Colonic mucosa (tissue), 4 donors: ENCODE measurements at regions not wholly inside any gene's neighbourhood (a gene's known extent, or its start where the extent isn't known, plus 50 kb on each side); places are given as distances from the start of the nearest gene placed in this dataset.

Experiments
- DNase-seq: peaks from one replicate; pipeline ENCODE4 v3.0.0-alpha.2; 2020
- H3K27ac ChIP-seq: fragments of 200-600 bp; one replicate; pipeline ENCODE4 v1.8.0; 2021
- H3K27me3 ChIP-seq: fragments of 200-600 bp; one replicate; pipeline ENCODE4 v1.8.0; 2021
- H3K36me3 ChIP-seq: fragments of 200-600 bp; one replicate; pipeline ENCODE4 v1.8.0; 2021
- H3K4me1 ChIP-seq: fragments of 200-600 bp; one replicate; pipeline ENCODE4 v1.8.0; 2021; ENCODE audit warnings: mild to moderate bottlenecking
- H3K4me3 ChIP-seq: fragments of 200-600 bp; one replicate; pipeline ENCODE4 v1.8.0; 2021
- H3K9ac ChIP-seq, 2 donors: one replicate each; pipeline ENCODE4 v1.7.0; 2013; ENCODE audit warnings: control low read depth in 2 of 2, low read depth in 2 of 2, low read length in 2 of 2
- H3K9me3 ChIP-seq: fragments of 200-600 bp; one replicate; pipeline ENCODE4 v1.8.0; 2021
- CTCF ChIP-seq: fragments of 200-600 bp; IDR thresholded peaks from one replicate; pipeline ENCODE4 v1.8.0; 2022; ENCODE audit warnings: antibody characterized with exemption, mild to moderate bottlenecking
- intact Hi-C: fragments of 100-400 bp; cut with DNase I; formaldehyde crosslinking; loops from one replicate; pipeline ENCODE4 v1.14.1; 2022
- donor health status: healthy.
- donor health status: DM: no; HTN: no; CAD: no.
- donor health status: DM: no; HTN: no; CAD: no.

- Histone ChIP-seq H3K36me3 (no peaks in the 10 kb centered on the region), H3K9me3 (no peaks in the 10 kb centered on the region), H3K4me1 (no peaks in the 10 kb centered on the region), H3K27ac (no peak overlapping the region), H3K4me3 (no peak overlapping the region), H3K9ac (no peak overlapping the region), H3K27me3 (no peaks in the 10 kb centered on the region)
- no peak for TF ChIP-seq CTCF
- no peak for DNase-seq
- intact Hi-C loops, result no loop called here
Observed at GRCh38 chr1:14055442-14056223, 355.6 kb downstream of the PRDM2 start.

GRCh38 chr1:14057640-14058039 lies 357.7 kb downstream of the PRDM2 start:
- H3K27ac ChIP-seq, result no peak overlapping the region
- intact Hi-C loops, result no loop called here
- no peaks in the 10 kb centered on the region for H3K27me3 ChIP-seq
- no peaks in the 10 kb centered on the region for H3K4me1 ChIP-seq
- H3K9ac ChIP-seq, result no peak overlapping the region
- no peaks in the 10 kb centered on the region for H3K36me3 ChIP-seq
- no peaks in the 10 kb centered on the region for H3K9me3 ChIP-seq
- TF ChIP-seq CTCF, result no peak
- DNase-seq, result no peak
- no peak overlapping the region for H3K4me3 ChIP-seq

- no peak overlapping the region for H3K27ac ChIP-seq
- no peak for TF ChIP-seq CTCF
- DNase-seq, result no peak
- H3K9me3 ChIP-seq, result no peaks in the 10 kb centered on the region
- H3K27me3 ChIP-seq, result no peaks in the 10 kb centered on the region
- intact Hi-C loops, result no loop called here
- H3K4me1 ChIP-seq, result no peaks in the 10 kb centered on the region
- no peak overlapping the region for H3K4me3 ChIP-seq
- no peak overlapping the region for H3K9ac ChIP-seq
- H3K36me3 ChIP-seq, result no peaks in the 10 kb centered on the region
Observed at GRCh38 chr1:14061204-14061603, 361.2 kb downstream of the PRDM2 start.

- intact Hi-C loops, result no loop called here
- DNase-seq, result no peak
- Histone ChIP-seq H3K36me3 (no peaks in the 10 kb centered on the region), H3K9ac (no peak overlapping the region), H3K27ac (no peak overlapping the region), H3K9me3 (no peaks in the 10 kb centered on the region), H3K27me3 (no peaks in the 10 kb centered on the region), H3K4me1 (no peaks in the 10 kb centered on the region), H3K4me3 (no peak overlapping the region)
- no peak for TF ChIP-seq CTCF
Observed at GRCh38 chr1:14061722-14062121, 361.7 kb downstream of the PRDM2 start.

- Histone ChIP-seq H3K9ac (no peak overlapping the region), H3K4me1 (no peaks in the 10 kb centered on the region), H3K9me3 (no peaks in the 10 kb centered on the region), H3K36me3 (no peaks in the 10 kb centered on the region), H3K4me3 (no peak overlapping the region), H3K27me3 (no peaks in the 10 kb centered on the region), H3K27ac (no peak overlapping the region)
- intact Hi-C loops, result no loop called here
- TF ChIP-seq CTCF, result no peak
- DNase-seq, result no peak
Observed at GRCh38 chr1:14062669-14063068, 362.7 kb downstream of the PRDM2 start.
